ENCODE measurements at regions not wholly inside any gene's neighbourhood (a gene's known extent, or its start where the extent isn't known, plus 50 kb on each side); places are given as distances from the start of the nearest gene placed in this dataset.

GRCh38 chr4:115883231-115883630 is 769.8 kb upstream of the NDST4 start:
- no peak for DNase-seq

- no peak for DNase-seq
Measured at GRCh38 chr4:115873048-115873447, 759.6 kb upstream of the NDST4 start.

- no peak for DNase-seq
Measured at GRCh38 chr4:115871596-115871995, 758.2 kb upstream of the NDST4 start.

GRCh38 chr4:115866364-115866896 is 753.0 kb upstream of the NDST4 start:
- DNase-seq: no peak

GRCh38 chr4:115865736-115866135 is 752.3 kb upstream of the NDST4 start:
- DNase-seq: no peak

- DNase-seq: no peak
Measured at GRCh38 chr4:115852767-115853091, 739.3 kb upstream of the NDST4 start.

GRCh38 chr4:115851918-115852766 is 738.7 kb upstream of the NDST4 start:
- peak; percentile 31 for DNase-seq

- no peak for DNase-seq
Measured at GRCh38 chr4:115850799-115851509, 737.5 kb upstream of the NDST4 start.

- no peak for DNase-seq
Measured at GRCh38 chr4:115844180-115844579, 730.8 kb upstream of the NDST4 start.

GRCh38 chr4:115841871-115842270 is 728.5 kb upstream of the NDST4 start:
- no peak for DNase-seq

GRCh38 chr4:115834441-115834840 is 721.0 kb upstream of the NDST4 start:
- DNase-seq: no peak

GRCh38 chr4:115824630-115825029 is 711.2 kb upstream of the NDST4 start:
- no peak for DNase-seq

- no peak for DNase-seq
Measured at GRCh38 chr4:115803825-115804224, 690.4 kb upstream of the NDST4 start.

- no peak for DNase-seq
Measured at GRCh38 chr4:115790812-115791211, 677.4 kb upstream of the NDST4 start.

GRCh38 chr4:115781528-115782146 is 668.2 kb upstream of the NDST4 start:
- DNase-seq: no peak

GRCh38 chr4:115780835-115781234 is 667.4 kb upstream of the NDST4 start:
- DNase-seq: no peak

- no peak for DNase-seq
Measured at GRCh38 chr4:115780268-115780667, 666.8 kb upstream of the NDST4 start.

- no peak for DNase-seq
Measured at GRCh38 chr4:115770046-115770543, 656.7 kb upstream of the NDST4 start.

GRCh38 chr4:115769396-115769795 is 656.0 kb upstream of the NDST4 start:
- no peak for DNase-seq

GRCh38 chr4:115763051-115763450 is 649.6 kb upstream of the NDST4 start:
- no peak for DNase-seq

GRCh38 chr4:115759231-115759630 is 645.8 kb upstream of the NDST4 start:
- DNase-seq: no peak

- no peak for DNase-seq
Measured at GRCh38 chr4:115749404-115749803, 636.0 kb upstream of the NDST4 start.

- DNase-seq: no peak
Measured at GRCh38 chr4:115740806-115741205, 627.4 kb upstream of the NDST4 start.
